H1 (cell line): ENCODE measurements at regions not wholly inside any gene's neighbourhood (a gene's known extent, or its start where the extent isn't known, plus 50 kb on each side); places are given as distances from the start of the nearest gene placed in this dataset.

Experiments used
- ATF3 ChIP-seq: IDR thresholded peaks from 2 replicates; pipeline ENCODE4 v1.6.1; 2011; ENCODE audit warnings: low read depth, mild to moderate bottlenecking, low read length; ENCODE audit not compliant: insufficient read depth
- CHD2 ChIP-seq: IDR thresholded peaks from 2 replicates; pipeline ENCODE4 v1.6.1; 2012; ENCODE audit warnings: low read length, improper control_type of control experiment
- CTCF ChIP-seq, 3 experiments: IDR thresholded peaks; 1 replicate in 2 of 3; 2 replicates in 1 of 3; pipeline versions ENCODE4 v1.5.1 to v1.6.1; 2011; ENCODE audit warnings: low read length in 3 of 3, mild to moderate bottlenecking in 3 of 3, inconsistent platforms in 2 of 3, low read depth in 1 of 3, moderate library complexity in 1 of 3; ENCODE audit not compliant: insufficient read depth in 1 of 3; ENCODE audit errors: control extremely low read depth in 1 of 3
- EP300 ChIP-seq, 2 experiments: IDR thresholded peaks; 1 replicate in 1 of 2; 2 replicates in 1 of 2; pipeline ENCODE4 v1.6.1; 2011 to 2012; ENCODE audit warnings: low read depth in 2 of 2, low read length in 2 of 2, mild to moderate bottlenecking in 2 of 2, borderline replicate concordance in 1 of 2, inconsistent platforms in 1 of 2, moderate library complexity in 1 of 2
- GABPA ChIP-seq: IDR thresholded peaks from 2 replicates; pipeline ENCODE4 v1.6.1; 2011; ENCODE audit warnings: mild to moderate bottlenecking, low read length, moderate library complexity, borderline replicate concordance; ENCODE audit not compliant: insufficient read depth
- GTF2F1 ChIP-seq: IDR thresholded peaks from 2 replicates; pipeline ENCODE4 v1.6.1; 2012; ENCODE audit warnings: low read depth, low read length, improper control_type of control experiment, borderline replicate concordance
- JUN ChIP-seq: IDR thresholded peaks from 2 replicates; pipeline ENCODE4 v1.6.1; 2011; ENCODE audit warnings: low read depth, mild to moderate bottlenecking, improper control_type of control experiment, low read length
- KDM4A ChIP-seq: IDR thresholded peaks from one replicate; pipeline ENCODE4 v1.7.1; 2012; ENCODE audit warnings: low read depth, mild to moderate bottlenecking, moderate library complexity, low read length, inconsistent platforms; ENCODE audit not compliant: severe bottlenecking
- KDM5A ChIP-seq: fragments of 200-600 bp; IDR thresholded peaks from 2 replicates; pipeline ENCODE4 v1.7.1; 2012; ENCODE audit warnings: mild to moderate bottlenecking, low read length, inconsistent platforms, mixed read lengths
- PHF8 ChIP-seq: fragments of 200-600 bp; sonication (generic); conservative IDR thresholded peaks from 2 replicates; pipeline ENCODE4 v1.7.1; 2012; ENCODE audit warnings: low read depth, mild to moderate bottlenecking, inconsistent platforms, low read length, moderate library complexity
- POU5F1 ChIP-seq: IDR thresholded peaks from 2 replicates; pipeline ENCODE4 v1.6.1; 2011; ENCODE audit warnings: low read depth, mild to moderate bottlenecking, low read length, moderate library complexity
- RBBP5 ChIP-seq: IDR thresholded peaks from 2 replicates; pipeline ENCODE4 v1.7.1; 2012; ENCODE audit warnings: low read depth, mild to moderate bottlenecking, inconsistent platforms, low read length, moderate library complexity, borderline replicate concordance
- RNF2 ChIP-seq: fragments of 200-900, 300-1000 bp; sonication (generic); IDR thresholded peaks from 2 replicates; pipeline ENCODE4 v1.7.1; 2016; ENCODE audit warnings: borderline replicate concordance, low read depth, mild to moderate bottlenecking, antibody characterized with exemption, low read length; ENCODE audit not compliant: poor library complexity, severe bottlenecking; ENCODE audit errors: missing control alignments
- RXRA ChIP-seq: IDR thresholded peaks from 2 replicates; pipeline ENCODE4 v1.6.1; 2011; ENCODE audit warnings: low read depth, mild to moderate bottlenecking, low read length, moderate library complexity; ENCODE audit not compliant: insufficient read depth
- SIN3A ChIP-seq, 2 experiments: IDR thresholded peaks in 1 of 2; conservative IDR thresholded peaks in 1 of 2; 2 replicates each; pipeline ENCODE4 v1.6.1; 2011 to 2012; ENCODE audit warnings: low read length in 2 of 2, improper control_type of control experiment in 1 of 2, low read depth in 1 of 2, mild to moderate bottlenecking in 1 of 2
- SP1 ChIP-seq: IDR thresholded peaks from 2 replicates; pipeline ENCODE4 v1.6.1; 2011; ENCODE audit warnings: low read depth, low read length
- TAF1 ChIP-seq: IDR thresholded peaks from 2 replicates; pipeline ENCODE4 v1.6.1; 2011; ENCODE audit warnings: mild to moderate bottlenecking, low read depth, low read length
- USF2 ChIP-seq: IDR thresholded peaks from 2 replicates; pipeline ENCODE4 v1.6.1; 2011; ENCODE audit warnings: low read length, improper control_type of control experiment

GRCh38 chr7:25862261-25863004, 289.6 kb upstream of the NFE2L3 start (continued):
- TF ChIP-seq RNF2 (peak; percentile 82), SP1 (peak; percentile 95), RXRA (no peak), KDM5A (no peak), JUN (no peak), SIN3A (conservative IDR thresholded peaks at IDR 0.05 in 1 of 2, IDR thresholded peaks at IDR 0.05 in 1 of 2; ENCODE audit: low read depth in 1 of 2, low read length in 2 of 2) (peak in 1 of 2 experiments; percentile 61; a peak in 1 of 4 replicates), CHD2 (peak; percentile 45; the same call in 1 of the 2 replicates), KDM4A (no peak), RBBP5 (no peak), ATF3 (no peak), GABPA (no peak), TAF1 (0 out of 2 replicates have a peak, but pooled peaks have one; percentile 28), GTF2F1 (no peak), USF2 (no peak), PHF8 (no peak), CTCF (IDR thresholded peaks at IDR 0.05; ENCODE audit: control extremely low read depth in 1 of 3, insufficient read depth in 1 of 3, low read depth in 1 of 3, low read length in 3 of 3) (no peak), EP300 (IDR thresholded peaks at IDR 0.05; ENCODE audit: borderline replicate concordance in 1 of 2, low read depth in 2 of 2, low read length in 2 of 2) (peak in 1 of 2 experiments; percentile 52; a peak in 1 of 3 replicates), POU5F1 (no peak)
